ENCODE measurements at regions not wholly inside any gene's neighbourhood (a gene's known extent, or its start where the extent isn't known, plus 50 kb on each side); places are given as distances from the start of the nearest gene placed in this dataset.

- Mint-ChIP-seq H3K4me1 (ENCODE audit: low read depth) (no peaks in the 10 kb centered on the region), H3K27ac (no peak overlapping the region), H3K4me3 (no peak overlapping the region), H3K9me3 (no peaks in the 10 kb centered on the region), H3K27me3 (peaks cover 2% of the 10 kb centered on the region), H3K36me3 (ENCODE audit: low read depth) (no peaks in the 10 kb centered on the region)
- ChIA-PET POLR2A (no interaction called here), CTCF (no interaction called here)
- ATAC-seq (no peak), DNase-seq (no peak)
- intact Hi-C loops (cut with micrococcal nuclease): no loop called here
- no peak for TF ChIP-seq CTCF (IDR thresholded peaks at IDR 0.05)
These were observed 125.6 kb upstream of the SLCO6A1 start for GRCh38 chr5:102624405-102624804.

GRCh38 chr5:102625468-102625867 is 126.7 kb upstream of the SLCO6A1 start:
- no peak overlapping the region for H3K27ac Mint-ChIP-seq
- no peak overlapping the region for H3K4me3 Mint-ChIP-seq
- peaks cover 4% of the 10 kb centered on the region for H3K27me3 Mint-ChIP-seq
- CTCF ChIA-PET: interaction anchor here (0.8 kb wide), 1 partner anchor 56 kb away, joined by 3 read pairs; no protein-coding TSS in a partner anchor
- no peaks in the 10 kb centered on the region for H3K36me3 Mint-ChIP-seq (ENCODE audit: low read depth)
- intact Hi-C loops (cut with micrococcal nuclease): no loop called here
- POLR2A ChIA-PET: no interaction called here
- ATAC-seq (no peak), DNase-seq (no peak)
- H3K9me3 Mint-ChIP-seq: no peaks in the 10 kb centered on the region
- TF ChIP-seq CTCF (IDR thresholded peaks at IDR 0.05): no peak
- no peaks in the 10 kb centered on the region for H3K4me1 Mint-ChIP-seq (ENCODE audit: low read depth)

- H3K27ac Mint-ChIP-seq: no peak overlapping the region
- no peaks in the 10 kb centered on the region for H3K4me1 Mint-ChIP-seq (ENCODE audit: low read depth)
- ATAC-seq: no peak
- no peak for TF ChIP-seq CTCF (IDR thresholded peaks at IDR 0.05)
- POLR2A ChIA-PET: no interaction called here
- no peaks in the 10 kb centered on the region for H3K9me3 Mint-ChIP-seq
- CTCF ChIA-PET: interaction anchor here (0.8 kb wide), 1 partner anchor 55 kb away, joined by 3 read pairs; no protein-coding TSS in a partner anchor
- intact Hi-C loops (cut with micrococcal nuclease): no loop called here
- H3K27me3 Mint-ChIP-seq: peaks cover 5% of the 10 kb centered on the region
- no peak for DNase-seq
- no peak overlapping the region for H3K4me3 Mint-ChIP-seq
- no peaks in the 10 kb centered on the region for H3K36me3 Mint-ChIP-seq (ENCODE audit: low read depth)
These were observed 127.1 kb upstream of the SLCO6A1 start for GRCh38 chr5:102625928-102626327.

GRCh38 chr5:102627315-102627714 is 127.8 kb upstream of the PAM start:
- ChIA-PET CTCF (no interaction called here), POLR2A (no interaction called here)
- Mint-ChIP-seq H3K27ac (no peak overlapping the region), H3K4me3 (no peak overlapping the region), H3K9me3 (no peaks in the 10 kb centered on the region), H3K36me3 (ENCODE audit: low read depth) (no peaks in the 10 kb centered on the region), H3K27me3 (peaks cover 9% of the 10 kb centered on the region), H3K4me1 (ENCODE audit: low read depth) (peaks cover 4% of the 10 kb centered on the region)
- ATAC-seq (no peak), DNase-seq (no peak)
- TF ChIP-seq CTCF (IDR thresholded peaks at IDR 0.05): no peak
- intact Hi-C loops (cut with micrococcal nuclease): no loop called here

GRCh38 chr5:102628441-102629175 is 126.5 kb upstream of the PAM start:
- no peak overlapping the region for H3K27ac Mint-ChIP-seq
- no peak overlapping the region for H3K4me3 Mint-ChIP-seq
- intact Hi-C loops (cut with micrococcal nuclease): no loop called here
- ATAC-seq: no peak
- H3K27me3 Mint-ChIP-seq: peaks cover 13% of the 10 kb centered on the region
- peaks cover 4% of the 10 kb centered on the region for H3K4me1 Mint-ChIP-seq (ENCODE audit: low read depth)
- no peaks in the 10 kb centered on the region for H3K9me3 Mint-ChIP-seq
- no peaks in the 10 kb centered on the region for H3K36me3 Mint-ChIP-seq (ENCODE audit: low read depth)
- TF ChIP-seq CTCF (IDR thresholded peaks at IDR 0.05): no peak
- no peak for DNase-seq
- ChIA-PET POLR2A (no interaction called here), CTCF (no interaction called here)

Measured in activated CD8-positive, alpha-beta T cell treated with anti-CD3 and anti-CD28 coated beads for 36 hours (primary cell).